ENCODE measurements at regions not wholly inside any gene's neighbourhood (a gene's known extent, or its start where the extent isn't known, plus 50 kb on each side); places are given as distances from the start of the nearest gene placed in this dataset.

DNA sequence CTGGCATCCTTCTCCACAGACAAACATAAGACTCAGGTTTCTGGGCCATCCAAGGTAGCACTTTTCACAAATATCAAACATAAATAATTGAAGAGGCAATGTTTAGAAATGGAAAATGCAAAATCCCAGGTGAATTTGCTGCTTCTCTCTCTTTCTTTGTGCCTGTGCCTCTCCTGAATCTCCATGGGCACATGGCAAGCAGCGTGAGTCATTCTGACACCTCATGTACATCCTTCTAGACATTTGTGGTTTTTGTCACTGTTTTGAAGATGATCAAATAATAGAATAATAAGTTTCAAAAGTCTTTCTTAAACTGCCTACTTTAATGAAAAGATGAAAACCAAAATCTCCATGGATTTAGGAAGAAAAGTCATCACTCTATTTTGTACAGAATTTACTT, 60.3 kb upstream of the RAB11FIP2 start:
- DNase-seq (ENCODE audit: low read depth in 2 of 2): no peak

DNA sequence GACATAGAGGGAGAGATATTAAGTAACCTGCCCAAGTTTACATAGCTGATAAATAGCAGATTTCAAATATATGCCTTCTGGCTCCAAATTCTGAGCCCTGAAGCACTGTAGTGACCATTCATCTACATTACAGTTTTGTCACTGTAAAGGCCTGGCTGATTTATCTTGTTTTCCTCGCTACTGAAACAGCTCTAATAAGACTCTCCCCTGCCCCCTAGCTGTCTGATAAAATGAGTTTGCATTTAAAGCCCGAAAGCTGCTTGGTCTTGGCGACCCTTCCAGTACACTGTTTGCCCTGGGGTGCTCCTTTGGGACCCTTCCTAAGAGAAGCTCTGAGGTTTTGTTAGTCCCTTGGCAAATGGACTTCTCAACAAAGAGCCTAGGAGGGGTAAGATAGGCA, 59.7 kb upstream of the RAB11FIP2 start:
- no peak for DNase-seq (ENCODE audit: low read depth in 2 of 2)

DNA sequence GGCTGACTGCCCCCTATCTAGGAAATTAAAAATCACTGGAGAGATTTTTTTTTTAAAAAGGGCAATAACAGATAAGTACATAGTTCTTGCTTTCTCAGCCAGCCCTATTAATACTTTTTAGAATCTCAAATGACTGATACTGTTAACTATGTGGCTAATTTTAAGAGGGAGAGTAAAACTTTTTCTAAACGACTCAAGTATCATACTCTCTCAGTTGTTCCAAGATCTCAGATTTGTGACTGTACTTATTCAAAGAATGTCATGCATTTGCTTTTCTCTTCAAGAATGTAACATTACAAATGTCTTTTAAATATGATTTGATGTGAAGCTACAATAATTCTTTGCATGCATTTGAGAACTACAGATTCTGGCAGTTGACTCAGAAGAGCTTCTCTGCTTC, 55.4 kb upstream of the RAB11FIP2 start:
- DNase-seq (ENCODE audit: low read depth in 2 of 2): no peak

DNA sequence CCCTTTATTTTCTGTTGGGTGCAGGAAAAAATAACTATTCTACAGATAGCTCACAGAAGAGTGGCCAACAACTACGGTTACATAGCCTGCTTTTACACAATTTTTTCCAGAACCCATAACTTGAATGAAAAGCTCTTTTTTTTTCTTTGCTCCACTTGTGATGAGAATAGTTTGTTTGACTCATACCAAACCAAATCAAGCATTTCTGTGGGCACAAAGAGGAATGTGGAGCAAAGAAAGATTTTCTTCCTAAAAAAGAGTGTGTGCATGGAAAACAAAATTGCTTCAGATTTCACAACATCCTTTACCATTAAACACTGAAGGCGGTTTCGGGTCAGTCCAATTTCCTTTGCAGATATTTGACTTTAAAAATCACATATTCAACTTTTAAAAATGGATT, 54.8 kb upstream of the RAB11FIP2 start:
- DNase-seq (ENCODE audit: low read depth in 2 of 2): no peak

Measured in stimulated activated CD8-positive, alpha-beta memory T cell treated with anti-CD3 and anti-CD28 coated beads, Interleukin-2, amount 100 ng/mL, for 1 hour (primary cell).